OCI-LY7 (cell line): ENCODE measurements at regions not wholly inside any gene's neighbourhood (a gene's known extent, or its start where the extent isn't known, plus 50 kb on each side); places are given as distances from the start of the nearest gene placed in this dataset.

ENCODE experiments used
- BruUV-seq: library from RNA; stranded (reverse); fragments of 400-500 nt; replicated peaks from 2 replicates; lab custom pipeline; 2021; lab: Mats Ljungman, UMichigan
- CTCF ChIA-PET: fragments of 300-600 bp; sonication (Branson Sonifier 250); formaldehyde crosslinking; loops from one replicate; lab custom pipeline; 2022; ENCODE audit warnings: antibody characterized with exemption; ENCODE audit not compliant: unreplicated experiment; lab: Charles Lee
- POLR2A ChIA-PET: fragments of 300-600 bp; sonication (Branson Sonifier 250); formaldehyde crosslinking; loops from one replicate; lab custom pipeline; 2022; ENCODE audit warnings: antibody characterized with exemption; lab: Charles Lee
- DNase-seq: peaks from one replicate; pipeline ENCODE4 v3.0.0-alpha.2; 2015; ENCODE audit warnings: low spot score
- H2AFZ ChIP-seq: fragments of 200-600 bp; sonication (generic), shearing (Covaris generic); 2 replicates; pipeline ENCODE4 v1.6.1; 2014; ENCODE audit warnings: mild to moderate bottlenecking, antibody characterized with exemption, low read length, moderate library complexity
- H3K27ac ChIP-seq: fragments of 200-600 bp; sonication (generic); 2 replicates; pipeline ENCODE4 v1.5.1; 2014; ENCODE audit warnings: mixed run types, low read depth, mild to moderate bottlenecking, moderate library complexity, low read length, inconsistent platforms; ENCODE audit not compliant: poor library complexity, severe bottlenecking
- H3K36me3 ChIP-seq: fragments of 200-600 bp; sonication (generic); 2 replicates; pipeline ENCODE4 v1.6.1; 2014; ENCODE audit warnings: mild to moderate bottlenecking, antibody characterized with exemption, low read length, moderate library complexity, mixed read lengths; ENCODE audit not compliant: insufficient read depth
- H3K4me1 ChIP-seq: fragments of 200-600 bp; sonication (generic); 2 replicates; pipeline ENCODE4 v1.5.1; 2014; ENCODE audit warnings: mild to moderate bottlenecking, low read length; ENCODE audit not compliant: insufficient read depth, poor library complexity, severe bottlenecking
- H3K4me2 ChIP-seq: fragments of 200-600 bp; sonication (generic); 2 replicates; pipeline ENCODE4 v1.6.1; 2014; ENCODE audit warnings: mild to moderate bottlenecking, low read length
- H3K4me3 ChIP-seq: fragments of 200-600 bp; sonication (generic); 2 replicates; pipeline ENCODE4 v1.5.1; 2014; ENCODE audit warnings: mild to moderate bottlenecking, low read depth, low read length; ENCODE audit not compliant: poor library complexity, severe bottlenecking
- H3K79me2 ChIP-seq: fragments of 200-600 bp; sonication (generic); 2 replicates; pipeline ENCODE4 v1.6.1; 2016; ENCODE audit warnings: low read depth, mild to moderate bottlenecking, low read length, moderate library complexity, mixed read lengths; ENCODE audit not compliant: insufficient read depth
- H3K9me2 ChIP-seq: fragments of 200-600 bp; sonication (generic); 2 replicates; pipeline ENCODE4 v1.6.1; 2016; ENCODE audit warnings: mild to moderate bottlenecking, low read length, mixed read lengths; ENCODE audit not compliant: insufficient read depth
- H3K9me3 ChIP-seq: fragments of 200-600 bp; sonication (generic); 2 replicates; pipeline ENCODE4 v1.6.1; 2014; ENCODE audit warnings: mild to moderate bottlenecking, mixed run types, low read length, mixed read lengths
- H4K20me1 ChIP-seq: fragments of 200-600 bp; sonication (generic); 2 replicates; pipeline ENCODE4 v1.6.1; 2014; ENCODE audit warnings: mild to moderate bottlenecking, antibody characterized with exemption, low read length, moderate library complexity, mixed read lengths; ENCODE audit not compliant: insufficient read depth
- EZH2phosphoT487 ChIP-seq: fragments of 200-600 bp; sonication (generic); IDR thresholded peaks from 2 replicates; pipeline ENCODE4 v1.6.1; 2018; ENCODE audit warnings: low read depth, borderline replicate concordance, mild to moderate bottlenecking, mixed run types, antibody characterized with exemption, low read length, moderate library complexity, mixed read lengths
- intact Hi-C: fragments of 100-400 bp; cut with micrococcal nuclease; formaldehyde crosslinking; loops from one replicate; pipeline ENCODE4 v1.10.0; 2022; ENCODE audit not compliant: unreplicated experiment
- TF ChIP-seq, protein P1 (sequence below): fragments of 200-600 bp; sonication (generic); conservative IDR thresholded peaks from 2 replicates; pipeline ENCODE4 v1.5.1; 2014; ENCODE audit warnings: mild to moderate bottlenecking, antibody characterized with exemption, low read length, moderate library complexity, mixed read lengths

DNA sequence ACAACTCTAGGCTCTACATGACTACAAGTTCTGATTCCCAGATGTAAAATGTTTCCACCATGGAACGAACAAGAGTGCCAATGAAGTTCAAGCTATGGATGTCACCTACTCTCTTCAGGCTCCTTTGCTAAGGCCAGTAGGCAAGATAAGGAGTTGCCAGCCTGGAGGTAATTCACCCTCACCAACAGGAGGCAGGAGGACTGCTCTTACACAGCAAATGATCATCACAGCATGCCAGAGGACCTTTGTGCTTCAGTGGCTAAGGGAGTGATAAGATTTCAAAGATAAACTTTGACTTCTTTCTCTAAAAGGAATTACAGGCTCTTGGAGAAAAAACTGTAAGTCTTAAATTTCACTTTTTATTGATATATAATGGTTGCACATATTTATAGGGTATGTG, 54.1 kb upstream of the SLC36A4 start:
- POLR2A ChIA-PET: no interaction called here
- H3K4me1 ChIP-seq: no peaks in the 10 kb centered on the region
- H3K4me3 ChIP-seq: no peak overlapping the region
- DNase-seq: no peak
- intact Hi-C loops: no loop called here
- CTCF ChIA-PET: no interaction called here
- H3K27ac ChIP-seq: no peak overlapping the region
- BruUV-seq: no TSS peak
- H3K4me2 ChIP-seq: no peak overlapping the region
- no peaks in the 10 kb centered on the region for H3K9me2 ChIP-seq
- no peak overlapping the region for H2AFZ ChIP-seq
- no peaks in the 10 kb centered on the region for H4K20me1 ChIP-seq
- H3K9me3 ChIP-seq: no peaks in the 10 kb centered on the region
- TF ChIP-seq EZH2phosphoT487: no peak
- TF ChIP-seq, protein P1, sequence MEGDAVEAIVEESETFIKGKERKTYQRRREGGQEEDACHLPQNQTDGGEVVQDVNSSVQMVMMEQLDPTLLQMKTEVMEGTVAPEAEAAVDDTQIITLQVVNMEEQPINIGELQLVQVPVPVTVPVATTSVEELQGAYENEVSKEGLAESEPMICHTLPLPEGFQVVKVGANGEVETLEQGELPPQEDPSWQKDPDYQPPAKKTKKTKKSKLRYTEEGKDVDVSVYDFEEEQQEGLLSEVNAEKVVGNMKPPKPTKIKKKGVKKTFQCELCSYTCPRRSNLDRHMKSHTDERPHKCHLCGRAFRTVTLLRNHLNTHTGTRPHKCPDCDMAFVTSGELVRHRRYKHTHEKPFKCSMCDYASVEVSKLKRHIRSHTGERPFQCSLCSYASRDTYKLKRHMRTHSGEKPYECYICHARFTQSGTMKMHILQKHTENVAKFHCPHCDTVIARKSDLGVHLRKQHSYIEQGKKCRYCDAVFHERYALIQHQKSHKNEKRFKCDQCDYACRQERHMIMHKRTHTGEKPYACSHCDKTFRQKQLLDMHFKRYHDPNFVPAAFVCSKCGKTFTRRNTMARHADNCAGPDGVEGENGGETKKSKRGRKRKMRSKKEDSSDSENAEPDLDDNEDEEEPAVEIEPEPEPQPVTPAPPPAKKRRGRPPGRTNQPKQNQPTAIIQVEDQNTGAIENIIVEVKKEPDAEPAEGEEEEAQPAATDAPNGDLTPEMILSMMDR: no peak
- H3K79me2 ChIP-seq: no peaks in the 10 kb centered on the region
- no peaks in the 10 kb centered on the region for H3K36me3 ChIP-seq

DNA sequence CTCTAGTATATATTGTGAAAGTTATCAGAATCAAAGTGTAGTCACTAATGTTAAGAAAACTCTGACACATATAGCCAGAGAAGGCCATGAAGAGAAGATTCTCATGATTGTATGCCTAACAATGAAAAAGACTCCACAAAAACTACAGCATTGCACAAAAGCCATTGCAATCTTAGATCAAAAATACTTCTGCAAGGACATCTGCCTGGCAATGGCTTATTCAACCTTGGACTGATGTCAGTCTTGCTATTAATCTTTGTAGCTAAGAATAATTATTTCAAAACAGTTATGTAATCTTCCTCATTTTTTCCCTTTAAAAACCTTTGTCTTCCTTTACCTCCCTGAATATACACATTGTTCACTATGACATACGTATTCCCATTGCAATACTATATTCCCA, 55.3 kb upstream of the SLC36A4 start:
- no peak overlapping the region for H3K27ac ChIP-seq
- TF ChIP-seq, protein P1: no peak
- no peak for TF ChIP-seq EZH2phosphoT487
- ChIA-PET POLR2A (no interaction called here), CTCF (interaction anchor here (0.6 kb wide), 1 partner anchor 1550 kb away, joined by 3 read pairs; no protein-coding TSS in a partner anchor)
- H3K36me3 ChIP-seq: no peaks in the 10 kb centered on the region
- no peaks in the 10 kb centered on the region for H3K4me1 ChIP-seq
- DNase-seq: no peak
- no peaks in the 10 kb centered on the region for H3K9me3 ChIP-seq
- no peaks in the 10 kb centered on the region for H4K20me1 ChIP-seq
- no peak overlapping the region for H3K4me3 ChIP-seq
- intact Hi-C loops: no loop called here
- H2AFZ ChIP-seq: no peak overlapping the region
- no TSS peak for BruUV-seq
- no peak overlapping the region for H3K4me2 ChIP-seq
- H3K79me2 ChIP-seq: no peaks in the 10 kb centered on the region
- H3K9me2 ChIP-seq: no peaks in the 10 kb centered on the region

DNA sequence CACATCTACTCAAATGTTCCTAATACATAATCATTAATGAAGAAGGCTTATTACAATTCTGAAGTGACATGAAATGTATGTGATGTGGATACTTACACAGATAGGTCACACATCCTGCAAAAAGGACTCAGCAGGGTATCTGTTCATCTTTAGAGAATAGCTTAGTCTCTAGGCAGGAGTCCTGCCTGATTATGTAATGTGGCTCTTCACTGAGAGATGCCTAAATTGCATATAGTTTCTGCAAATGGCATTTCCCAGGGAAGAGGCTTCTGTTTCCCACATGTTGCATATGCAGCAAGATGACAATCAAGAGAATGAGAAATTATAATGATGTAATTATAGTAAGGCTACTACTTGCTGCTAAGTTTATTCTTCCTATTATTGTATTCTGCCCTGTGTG, 58.8 kb upstream of the SLC36A4 start:
- BruUV-seq: no TSS peak
- H3K9me2 ChIP-seq: no peaks in the 10 kb centered on the region
- H3K4me3 ChIP-seq: no peak overlapping the region
- H3K27ac ChIP-seq: no peak overlapping the region
- no peak overlapping the region for H3K4me2 ChIP-seq
- no peak for TF ChIP-seq EZH2phosphoT487
- TF ChIP-seq, protein P1: no peak
- ChIA-PET CTCF (no interaction called here), POLR2A (no interaction called here)
- H2AFZ ChIP-seq: no peak overlapping the region
- DNase-seq: no peak
- H3K79me2 ChIP-seq: no peaks in the 10 kb centered on the region
- no peaks in the 10 kb centered on the region for H3K36me3 ChIP-seq
- H3K9me3 ChIP-seq: no peaks in the 10 kb centered on the region
- intact Hi-C loops: no loop called here
- H3K4me1 ChIP-seq: no peaks in the 10 kb centered on the region
- H4K20me1 ChIP-seq: no peaks in the 10 kb centered on the region
